ENCODE measurements at regions not wholly inside any gene's neighbourhood (a gene's known extent, or its start where the extent isn't known, plus 50 kb on each side); places are given as distances from the start of the nearest gene placed in this dataset.
A peak's percentile ranks its signal among the peaks of the same experiment; 100 is the strongest.

- H3K4ac ChIP-seq (ENCODE audit: low read depth, low read length): no peak overlapping the region
- DNase-seq: no peak
- no peak overlapping the region for H3K18ac ChIP-seq (ENCODE audit: insufficient read length, low read depth, low read length)
- H2BK20ac ChIP-seq (ENCODE audit: low read depth, low read length, poor library complexity, severe bottlenecking): no peak overlapping the region
- no peak overlapping the region for H2BK5ac ChIP-seq (ENCODE audit: insufficient read length, low read length)
- no CpG with 5 or more reads among the region's 8 CpGs for whole genome bisulfite sequencing (ENCODE audit: extremely low coverage, insufficient read length, low lambda C conversion rate)
- H3K27ac ChIP-seq (ENCODE audit: insufficient read length, low read depth, low read length): no peak overlapping the region
- H3T11ph ChIP-seq (ENCODE audit: low read length): no peak overlapping the region
- no peak overlapping the region for H3K9ac ChIP-seq (ENCODE audit: extremely low read depth, insufficient read length, low read length)
- no peak overlapping the region for H2AK5ac ChIP-seq (ENCODE audit: insufficient read length, low read length)
- no peak overlapping the region for H3K56ac ChIP-seq (ENCODE audit: insufficient read length, low read depth, low read length)
- no peaks in the 10 kb centered on the region for H3K27me3 ChIP-seq (ENCODE audit: insufficient read depth, low read length)
- H3K23me2 ChIP-seq (ENCODE audit: insufficient read length, low read depth, low read length, poor library complexity, severe bottlenecking): no peaks in the 10 kb centered on the region
- no peak overlapping the region for H4K8ac ChIP-seq (replicated peaks; ENCODE audit: insufficient read length, low read depth, low read length)
- no peak overlapping the region for H2BK12ac ChIP-seq (ENCODE audit: insufficient read length, low read depth, low read length)
- no peak overlapping the region for H3K4me2 ChIP-seq (ENCODE audit: insufficient read depth, insufficient read length, low read length)
- H4K20me1 ChIP-seq (ENCODE audit: control insufficient read depth, insufficient read depth, insufficient read length): no peaks in the 10 kb centered on the region
- Mint-ChIP-seq H3K4me1 (peaks cover 3 to 9% of the 10 kb centered on the region in 2 experiments), H3K9me3 (no peaks in the 10 kb centered on the region), H3K27ac (peak overlapping the region in 1 of 3 experiments; percentile 27; a peak in 1 of 7 replicates), H3K27me3 (ENCODE audit: low read depth) (no peaks in the 10 kb centered on the region), H3K4me3 (no peak overlapping the region), H3K36me3 (ENCODE audit: insufficient read depth in 1 of 3, low read depth in 3 of 3) (no peaks in the 10 kb centered on the region)
- no peak overlapping the region for H2BK15ac ChIP-seq (ENCODE audit: low read depth, low read length)
- no peaks in the 10 kb centered on the region for H3K9me3 ChIP-seq (ENCODE audit: control insufficient read depth, low read depth, low read length)
- no peak overlapping the region for H3K23ac ChIP-seq (ENCODE audit: insufficient read length, low read depth, low read length)
- no peaks in the 10 kb centered on the region for H3K4me1 ChIP-seq (ENCODE audit: insufficient read depth, low read length)
- no peak overlapping the region for H4K5ac ChIP-seq (ENCODE audit: insufficient read length, low read depth, low read length)
- H2BK120ac ChIP-seq (ENCODE audit: low read depth, low read length, poor library complexity, severe bottlenecking): no peak overlapping the region
- TF ChIP-seq, protein P1, sequence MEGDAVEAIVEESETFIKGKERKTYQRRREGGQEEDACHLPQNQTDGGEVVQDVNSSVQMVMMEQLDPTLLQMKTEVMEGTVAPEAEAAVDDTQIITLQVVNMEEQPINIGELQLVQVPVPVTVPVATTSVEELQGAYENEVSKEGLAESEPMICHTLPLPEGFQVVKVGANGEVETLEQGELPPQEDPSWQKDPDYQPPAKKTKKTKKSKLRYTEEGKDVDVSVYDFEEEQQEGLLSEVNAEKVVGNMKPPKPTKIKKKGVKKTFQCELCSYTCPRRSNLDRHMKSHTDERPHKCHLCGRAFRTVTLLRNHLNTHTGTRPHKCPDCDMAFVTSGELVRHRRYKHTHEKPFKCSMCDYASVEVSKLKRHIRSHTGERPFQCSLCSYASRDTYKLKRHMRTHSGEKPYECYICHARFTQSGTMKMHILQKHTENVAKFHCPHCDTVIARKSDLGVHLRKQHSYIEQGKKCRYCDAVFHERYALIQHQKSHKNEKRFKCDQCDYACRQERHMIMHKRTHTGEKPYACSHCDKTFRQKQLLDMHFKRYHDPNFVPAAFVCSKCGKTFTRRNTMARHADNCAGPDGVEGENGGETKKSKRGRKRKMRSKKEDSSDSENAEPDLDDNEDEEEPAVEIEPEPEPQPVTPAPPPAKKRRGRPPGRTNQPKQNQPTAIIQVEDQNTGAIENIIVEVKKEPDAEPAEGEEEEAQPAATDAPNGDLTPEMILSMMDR (conservative IDR thresholded peaks at IDR 0.05): no peak
- H3K14ac ChIP-seq (ENCODE audit: insufficient read depth, low read length): no peak overlapping the region
- H2AFZ ChIP-seq (ENCODE audit: low read length): no peak overlapping the region
- H3K79me1 ChIP-seq (ENCODE audit: insufficient read depth, low read depth, low read length, poor library complexity, severe bottlenecking): no peaks in the 10 kb centered on the region
- H4K91ac ChIP-seq (ENCODE audit: insufficient read length, low read depth, low read length): no peak overlapping the region
- no peaks in the 10 kb centered on the region for H3K79me2 ChIP-seq (ENCODE audit: insufficient read depth, low read length)
Observed at GRCh38 chr18:22033085-22033484, 136.3 kb upstream of the GATA6 start.

All from H9 (cell line).